Thyroid gland (tissue), 4 donors: ENCODE measurements at regions not wholly inside any gene's neighbourhood (a gene's known extent, or its start where the extent isn't known, plus 50 kb on each side); places are given as distances from the start of the nearest gene placed in this dataset.

Experiments used
- CTCF ChIP-seq, 6 experiments: fragments of 200-600 bp in 3 of 6; fragments of 450-650 bp in 3 of 6; sonication (generic) in 3 of 6; IDR thresholded peaks; one replicate each; pipeline ENCODE4 v1.5.1; 2016 to 2019; ENCODE audit warnings: antibody characterized with exemption in 6 of 6, mild to moderate bottlenecking in 2 of 6, inconsistent platforms in 1 of 6, moderate library complexity in 1 of 6
- POLR2A ChIP-seq, 2 donors: fragments of 450-650 bp; IDR thresholded peaks; one replicate each; pipeline ENCODE4 v1.6.1; 2017; ENCODE audit warnings: antibody characterized with exemption in 2 of 2, mild to moderate bottlenecking in 2 of 2, moderate library complexity in 1 of 2

DNA sequence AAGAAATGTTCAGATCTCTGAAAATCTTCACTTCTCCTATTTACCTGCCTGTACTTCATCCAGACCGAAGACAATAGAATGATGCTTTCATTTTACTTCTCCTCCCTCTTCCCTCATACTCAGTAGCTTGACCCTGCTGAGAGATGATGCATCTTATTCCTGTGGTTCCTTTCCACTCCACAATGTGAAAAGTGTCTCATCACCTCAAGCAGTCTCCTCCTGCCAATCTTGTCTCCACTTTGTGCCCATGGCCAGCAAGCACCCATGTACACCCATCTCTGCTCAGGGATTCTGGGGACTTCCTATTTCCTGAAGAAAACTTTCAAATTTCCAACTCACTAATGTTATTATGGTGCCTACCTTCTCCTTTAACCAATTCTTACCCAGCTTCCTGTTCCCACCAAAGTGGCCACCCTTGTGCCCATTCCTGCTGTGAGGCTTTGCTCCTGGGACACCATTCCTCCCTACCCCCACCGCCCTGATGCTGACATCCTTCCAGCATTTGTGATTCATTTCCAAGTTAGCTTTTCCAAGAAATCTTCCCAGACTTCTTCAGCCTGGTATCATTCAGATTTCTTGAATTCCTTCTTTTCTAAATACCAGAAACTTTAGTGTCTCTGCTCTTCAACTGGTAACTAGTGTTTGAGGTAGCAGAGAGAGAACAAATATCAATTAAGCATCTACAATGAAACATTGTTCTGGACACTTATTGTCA, 212.5 kb downstream of the POSTN start:
- no peak for TF ChIP-seq CTCF (IDR thresholded peaks at IDR 0.05)
- TF ChIP-seq POLR2A (IDR thresholded peaks at IDR 0.05), result no peak
